ENCODE measurements at regions not wholly inside any gene's neighbourhood (a gene's known extent, or its start where the extent isn't known, plus 50 kb on each side); places are given as distances from the start of the nearest gene placed in this dataset.

- no peak for DNase-seq
- no peaks in the 10 kb centered on the region for H3K36me3 ChIP-seq
- TF ChIP-seq CTCF (IDR thresholded peaks at IDR 0.05), result no peak
- TF ChIP-seq EP300 (IDR thresholded peaks at IDR 0.05), result no peak
- no peak for TF ChIP-seq POLR2A (IDR thresholded peaks at IDR 0.05)
- no peaks in the 10 kb centered on the region for H3K27me3 ChIP-seq
- no peak overlapping the region for H3K4me3 ChIP-seq
- WGBS, 3 donors, result 91 to 94% (median 94%) methylated on average over 13 of the region's 13 CpGs
- no peak overlapping the region for H3K27ac ChIP-seq
- no peaks in the 10 kb centered on the region for H3K4me1 ChIP-seq (ENCODE audit: insufficient read depth)
- H3K9me3 ChIP-seq, result no peaks in the 10 kb centered on the region
- intact Hi-C loops (cut with DNase I), result no loop called here
Observed at GRCh38 chr2:59926731-59927130, 626.7 kb downstream of the BCL11A start.

- no peak for DNase-seq
- WGBS, 3 donors, result 63 to 82% (median 76%) methylated on average over 1 of the region's 1 CpG
- Histone ChIP-seq H3K9me3 (no peaks in the 10 kb centered on the region), H3K4me1 (ENCODE audit: insufficient read depth) (no peaks in the 10 kb centered on the region), H3K27ac (no peak overlapping the region), H3K27me3 (no peaks in the 10 kb centered on the region), H3K36me3 (no peaks in the 10 kb centered on the region), H3K4me3 (no peak overlapping the region)
- intact Hi-C loops (cut with DNase I), result no loop called here
- TF ChIP-seq CTCF (IDR thresholded peaks at IDR 0.05) (no peak), POLR2A (IDR thresholded peaks at IDR 0.05) (no peak)
Observed at GRCh38 chr2:59925321-59925720, 628.1 kb downstream of the BCL11A start.

- Histone ChIP-seq H3K36me3 (no peaks in the 10 kb centered on the region), H3K27me3 (no peaks in the 10 kb centered on the region), H3K4me3 (no peak overlapping the region), H3K9me3 (no peaks in the 10 kb centered on the region), H3K4me1 (ENCODE audit: insufficient read depth) (no peaks in the 10 kb centered on the region), H3K27ac (no peak overlapping the region)
- no peak for DNase-seq
- no peak for TF ChIP-seq POLR2A (IDR thresholded peaks at IDR 0.05)
- TF ChIP-seq CTCF (IDR thresholded peaks at IDR 0.05), result no peak
- no peak for TF ChIP-seq EP300 (IDR thresholded peaks at IDR 0.05)
- WGBS, 3 donors, result 31 to 50% (median 50%) methylated on average over 1 of the region's 1 CpG
- intact Hi-C loops (cut with DNase I), result no loop called here
Observed at GRCh38 chr2:59924346-59924745, 629.1 kb downstream of the BCL11A start.

GRCh38 chr2:59922450-59922849 is 631.0 kb downstream of the BCL11A start:
- intact Hi-C loops (cut with DNase I), result no loop called here

More at GRCh38 chr2:59922450-59922849, 631.0 kb downstream of the BCL11A start:
- Histone ChIP-seq H3K4me3 (no peak overlapping the region), H3K27me3 (no peaks in the 10 kb centered on the region), H3K36me3 (no peaks in the 10 kb centered on the region), H3K4me1 (ENCODE audit: insufficient read depth) (no peaks in the 10 kb centered on the region), H3K9me3 (no peaks in the 10 kb centered on the region), H3K27ac (no peak overlapping the region)
- 21 to 59% (median 35%) methylated on average over 4 of the region's 4 CpGs for WGBS, 3 donors
- TF ChIP-seq CTCF (IDR thresholded peaks at IDR 0.05), result no peak
- no peak for TF ChIP-seq EP300 (IDR thresholded peaks at IDR 0.05)
- TF ChIP-seq POLR2A (IDR thresholded peaks at IDR 0.05), result no peak
- DNase-seq, result no peak
